DMS153 (cell line): ENCODE measurements at regions not wholly inside any gene's neighbourhood (a gene's known extent, or its start where the extent isn't known, plus 50 kb on each side); places are given as distances from the start of the nearest gene placed in this dataset.

Experiments used
- DNase-seq: peaks from one replicate; lab custom pipeline; 2025; lab: John Stamatoyannopoulos, UW

DNA sequence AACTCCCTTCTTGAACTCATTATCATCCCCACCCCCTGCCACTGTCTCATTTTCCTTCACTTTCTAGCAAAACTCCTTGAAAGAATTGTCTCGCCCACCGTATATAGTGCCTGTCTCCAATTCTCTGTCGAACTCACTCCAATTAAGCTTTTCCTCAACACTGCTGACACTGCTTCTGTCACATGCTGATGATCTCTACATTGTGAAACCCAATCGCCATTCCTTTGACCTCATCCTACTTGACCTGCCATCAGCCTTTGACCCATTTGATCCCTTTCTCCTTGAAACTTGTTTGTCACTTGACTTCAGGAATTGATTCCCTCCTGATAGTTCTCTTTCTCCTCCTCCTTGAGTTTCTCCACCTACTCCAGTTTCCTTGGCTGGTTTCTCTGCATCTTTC is 54.8 kb downstream of the CCDC71L start:
- no peak for DNase-seq

DNA sequence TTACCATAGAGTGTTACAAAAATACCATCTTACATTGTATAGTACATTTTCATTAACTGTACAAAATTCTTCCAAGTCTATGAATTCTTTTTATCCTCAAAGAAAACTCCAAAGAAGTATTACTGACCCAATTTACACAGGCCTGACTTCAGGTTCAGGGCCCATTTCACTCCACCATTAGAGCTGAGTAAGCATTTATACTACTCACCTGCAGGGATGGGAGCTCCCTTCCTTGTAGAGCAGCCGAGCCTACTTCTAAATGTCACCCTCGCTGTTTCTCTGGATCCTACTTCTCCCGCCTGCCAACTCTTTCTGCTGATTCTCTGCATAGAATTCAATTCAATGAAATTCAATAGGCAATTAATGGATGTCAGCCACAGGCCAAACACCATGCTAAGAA is 56.0 kb downstream of the CCDC71L start:
- DNase-seq: no peak

DNA sequence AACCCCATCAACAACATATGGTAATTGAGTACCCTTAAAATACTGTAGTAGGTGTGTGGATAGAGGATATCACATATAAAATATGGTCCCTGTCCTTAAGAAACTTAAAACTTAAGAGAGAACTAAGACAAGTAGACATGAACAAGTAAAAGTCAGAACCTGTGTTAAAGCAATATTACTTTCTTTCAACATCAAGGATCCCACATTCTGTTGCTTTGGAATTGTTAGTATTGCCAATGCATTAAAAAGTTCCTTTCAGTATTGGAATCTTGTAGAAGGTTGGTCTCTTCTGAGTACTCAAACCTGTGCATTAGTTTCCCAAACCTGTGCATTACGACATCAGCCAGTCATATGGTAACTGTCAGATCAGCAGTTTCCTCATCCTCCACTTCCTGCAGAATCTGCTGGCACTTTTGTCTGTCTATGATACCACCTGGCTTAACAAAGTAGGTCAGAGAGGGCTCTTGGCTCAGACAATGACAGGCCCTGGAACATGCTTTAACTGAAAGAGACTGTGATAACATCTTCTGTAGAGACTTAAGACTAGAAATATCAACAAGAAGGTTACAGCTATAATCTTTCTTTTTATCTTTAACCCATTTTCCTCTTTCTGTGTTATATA is 56.5 kb downstream of the CCDC71L start:
- no peak for DNase-seq

DNA sequence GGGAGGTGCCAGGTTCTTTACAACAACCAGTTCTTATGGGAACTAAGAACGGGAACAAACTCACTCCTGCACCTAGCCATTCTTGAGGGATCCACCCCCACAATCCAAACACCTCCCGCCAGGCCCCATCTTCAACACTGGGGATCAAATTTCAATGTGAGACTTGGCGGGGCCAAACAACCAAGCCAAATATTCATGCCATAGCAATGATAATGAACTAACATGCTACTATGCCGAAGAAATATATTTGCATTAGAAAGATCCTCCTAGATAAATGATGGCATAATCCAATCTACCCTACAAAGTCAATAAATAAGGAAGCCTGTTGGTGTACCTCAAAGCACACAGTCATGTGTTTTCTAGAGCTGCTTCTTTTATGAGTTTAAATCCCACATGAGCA is 57.6 kb downstream of the CCDC71L start:
- peak; percentile 21 for DNase-seq

DNA sequence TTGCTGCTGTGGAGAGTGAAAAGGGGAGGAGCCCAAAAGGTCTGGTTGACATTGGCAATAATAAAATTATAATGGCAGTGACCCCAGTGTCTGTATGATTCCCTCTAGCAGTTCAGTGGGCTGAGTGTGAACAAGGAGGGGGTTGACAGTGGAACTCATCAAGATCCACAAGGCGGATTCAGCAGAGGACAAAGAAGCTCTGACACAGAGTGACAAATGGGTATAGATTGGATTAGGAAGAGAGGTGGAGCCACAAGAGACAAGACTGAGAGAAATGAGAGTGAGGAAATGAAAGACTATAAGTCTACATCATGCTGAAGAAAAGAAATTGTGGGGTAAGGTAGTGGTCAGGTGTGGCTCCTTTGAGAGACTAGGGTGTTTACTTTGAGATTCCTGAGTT is 58.9 kb downstream of the CCDC71L start:
- DNase-seq: no peak

DNA sequence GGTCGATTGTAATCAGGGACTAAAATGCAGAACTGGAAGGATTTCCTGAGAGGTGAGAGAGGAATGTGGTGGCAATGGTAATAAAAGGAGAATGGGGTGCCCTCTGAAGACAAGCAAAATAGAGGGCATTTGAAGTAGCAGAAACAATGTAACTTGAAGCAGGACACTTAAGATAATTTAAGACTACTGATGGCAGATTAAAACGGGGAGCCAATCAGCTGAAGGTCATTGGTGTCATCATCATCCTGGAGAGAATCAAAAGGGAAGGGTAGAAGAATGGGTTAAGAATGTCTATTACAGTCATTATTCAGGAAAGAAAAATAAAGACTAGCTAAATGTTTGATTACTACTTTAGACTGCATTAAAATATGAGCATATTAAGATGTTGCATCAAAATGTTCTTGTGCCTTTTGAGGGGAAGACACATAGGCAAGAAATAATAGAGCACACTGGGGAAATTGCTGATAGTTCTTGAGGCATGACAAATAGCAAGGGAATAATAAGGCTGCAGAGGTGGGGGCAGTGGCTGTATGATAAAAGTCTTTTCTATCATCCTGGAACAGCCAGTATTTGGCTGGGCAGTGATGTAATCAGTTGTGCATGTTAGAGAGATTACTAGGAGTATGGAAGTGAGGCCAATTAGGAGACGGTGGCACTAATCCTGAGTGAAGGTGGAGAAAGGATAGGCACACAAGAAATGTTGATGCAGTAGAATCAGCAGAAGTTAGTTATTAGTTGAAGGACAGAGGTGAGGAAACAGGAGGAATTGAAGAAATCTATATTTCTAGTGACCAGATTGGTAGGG is 60.2 kb downstream of the CCDC71L start:
- no peak for DNase-seq

DNA sequence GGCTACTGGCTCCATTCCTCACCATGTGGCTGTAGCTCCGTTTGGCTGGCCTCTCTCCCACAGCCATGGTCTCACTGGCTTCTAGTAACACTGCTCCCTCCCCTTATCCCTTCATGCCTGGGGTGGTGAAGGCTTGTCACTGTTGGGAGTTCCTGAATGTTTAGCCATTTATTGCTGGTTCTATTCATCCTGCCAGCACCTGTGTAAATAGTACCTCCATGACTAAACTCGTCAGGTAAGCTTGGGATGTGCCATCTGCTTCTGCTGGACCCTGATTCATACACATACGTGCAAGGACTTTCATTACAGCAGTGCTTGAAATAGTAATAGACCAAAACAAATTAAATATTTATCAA is 61.6 kb downstream of the CCDC71L start:
- DNase-seq: peak; percentile 98

DNA sequence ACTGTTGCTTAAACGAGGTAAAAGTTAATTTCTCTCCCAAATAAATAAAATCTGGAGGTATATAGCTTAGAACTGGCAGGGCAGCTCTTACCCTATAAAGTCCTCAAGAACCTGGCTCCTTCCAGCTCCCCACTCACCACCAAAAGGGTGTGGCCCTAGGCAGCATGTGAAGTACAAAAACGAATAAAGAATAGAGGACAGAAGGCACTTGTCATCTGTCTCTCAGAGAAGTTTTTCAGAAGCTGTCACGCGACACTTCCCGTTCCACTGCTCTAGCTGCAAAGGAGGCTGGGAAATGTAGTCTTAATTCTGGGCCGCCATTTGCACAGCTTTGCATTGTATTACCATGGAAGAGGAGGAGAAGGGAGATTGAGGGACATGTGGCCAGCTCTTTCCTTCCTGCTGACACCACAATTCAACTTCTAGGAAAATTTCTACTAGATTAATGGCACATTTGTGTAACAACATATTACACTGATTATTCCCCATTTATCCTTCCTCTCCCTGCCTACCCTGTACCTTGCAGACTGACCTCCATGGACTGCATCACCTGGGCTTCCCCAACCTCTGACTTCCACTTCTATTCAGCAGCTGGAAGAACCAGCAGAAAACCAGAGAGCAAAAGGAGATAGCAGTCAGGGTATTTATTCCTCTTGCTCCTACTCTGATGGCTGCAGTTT is 62.2 kb downstream of the CCDC71L start:
- peak; percentile 93 for DNase-seq

DNA sequence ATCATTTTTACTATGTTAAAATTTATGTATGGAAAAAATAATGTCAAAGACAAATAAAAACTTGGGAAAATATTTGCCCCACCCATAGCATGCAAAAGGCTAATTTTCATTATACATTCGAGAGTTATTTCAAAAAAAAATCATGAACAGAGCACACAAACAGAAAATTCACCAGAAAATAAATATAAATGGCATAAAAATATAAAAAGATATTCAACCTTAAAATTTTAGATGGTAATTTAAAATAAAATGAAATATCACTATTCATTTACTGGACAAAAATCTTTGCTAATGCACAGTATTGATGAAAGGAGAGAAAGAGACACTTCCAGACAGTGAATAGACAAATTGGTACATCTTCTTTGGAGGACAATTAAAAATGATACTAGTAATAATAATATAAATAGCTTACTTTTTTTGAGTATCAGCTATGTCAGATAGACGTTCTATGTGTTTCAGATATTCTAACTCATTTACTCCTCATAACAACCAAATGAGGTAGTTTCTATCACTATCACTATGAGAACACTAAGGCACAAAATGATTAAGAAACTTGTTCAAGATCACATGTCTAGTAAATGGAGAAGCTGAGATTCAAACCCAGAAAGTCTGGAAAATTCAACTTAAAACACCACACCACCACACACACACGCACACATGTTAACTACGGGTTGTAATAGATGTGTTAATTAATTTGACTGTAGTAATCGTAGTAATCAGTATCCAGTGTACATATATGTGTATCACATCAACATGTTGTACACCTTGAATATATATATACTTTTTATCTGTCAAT is 63.0 kb downstream of the CCDC71L start:
- DNase-seq: no peak

DNA sequence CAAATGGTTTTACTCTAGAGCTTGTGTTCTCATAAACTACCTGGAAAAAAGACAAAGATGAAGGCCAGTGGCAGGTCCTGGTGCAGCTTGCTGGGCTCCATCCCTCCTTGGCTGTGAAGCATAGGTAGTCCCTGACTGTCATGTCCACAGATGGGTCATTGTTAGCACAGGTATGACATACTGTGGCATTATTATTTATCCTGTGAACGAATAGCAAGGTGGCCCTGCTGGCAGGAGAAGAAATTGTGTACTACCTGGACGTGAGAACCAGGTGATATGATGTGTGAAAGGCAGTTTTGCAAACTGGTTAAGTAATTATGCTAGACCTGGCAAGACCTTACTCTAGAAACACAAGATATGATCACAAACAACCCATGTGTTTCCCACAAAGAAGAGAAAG is 63.9 kb downstream of the CCDC71L start:
- peak; percentile 42 for DNase-seq

DNA sequence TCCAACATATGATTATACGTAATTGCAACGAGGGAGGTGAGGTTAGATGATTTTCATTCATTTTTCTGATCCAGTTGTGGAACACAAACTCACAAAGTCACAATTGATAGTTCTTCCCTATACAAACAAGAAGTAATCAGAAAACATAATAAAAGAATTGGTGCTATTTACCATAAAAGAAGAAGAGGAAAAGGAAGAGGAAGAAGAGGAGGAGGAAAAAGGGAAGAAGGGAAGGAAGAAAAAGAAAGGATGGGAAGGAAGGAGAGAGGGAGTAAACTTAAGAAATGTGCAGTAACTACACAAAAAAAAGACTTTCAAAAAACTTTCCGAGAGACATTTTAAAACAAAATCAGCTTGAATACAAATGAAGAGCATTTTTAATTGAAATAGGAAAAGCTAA is 65.0 kb downstream of the CCDC71L start:
- DNase-seq: no peak

DNA sequence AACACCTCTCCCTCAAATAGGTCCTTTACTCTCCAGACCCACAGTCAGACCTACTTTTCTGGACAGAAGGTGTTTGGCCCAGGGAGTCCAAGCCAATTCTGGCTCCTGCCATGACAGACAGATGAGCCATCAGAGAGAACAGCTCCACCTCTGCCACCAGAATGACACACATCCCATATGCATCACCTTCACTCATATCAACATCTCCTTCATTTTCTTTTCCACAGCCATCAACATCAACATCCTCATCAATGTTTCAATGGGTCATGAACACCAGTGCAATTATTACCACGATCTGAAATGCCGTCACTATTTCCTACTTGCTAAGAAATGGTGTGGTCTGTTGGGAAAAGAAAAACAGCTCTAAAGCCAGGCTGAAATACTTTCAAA is 67.9 kb downstream of the CCDC71L start:
- no peak for DNase-seq

DNA sequence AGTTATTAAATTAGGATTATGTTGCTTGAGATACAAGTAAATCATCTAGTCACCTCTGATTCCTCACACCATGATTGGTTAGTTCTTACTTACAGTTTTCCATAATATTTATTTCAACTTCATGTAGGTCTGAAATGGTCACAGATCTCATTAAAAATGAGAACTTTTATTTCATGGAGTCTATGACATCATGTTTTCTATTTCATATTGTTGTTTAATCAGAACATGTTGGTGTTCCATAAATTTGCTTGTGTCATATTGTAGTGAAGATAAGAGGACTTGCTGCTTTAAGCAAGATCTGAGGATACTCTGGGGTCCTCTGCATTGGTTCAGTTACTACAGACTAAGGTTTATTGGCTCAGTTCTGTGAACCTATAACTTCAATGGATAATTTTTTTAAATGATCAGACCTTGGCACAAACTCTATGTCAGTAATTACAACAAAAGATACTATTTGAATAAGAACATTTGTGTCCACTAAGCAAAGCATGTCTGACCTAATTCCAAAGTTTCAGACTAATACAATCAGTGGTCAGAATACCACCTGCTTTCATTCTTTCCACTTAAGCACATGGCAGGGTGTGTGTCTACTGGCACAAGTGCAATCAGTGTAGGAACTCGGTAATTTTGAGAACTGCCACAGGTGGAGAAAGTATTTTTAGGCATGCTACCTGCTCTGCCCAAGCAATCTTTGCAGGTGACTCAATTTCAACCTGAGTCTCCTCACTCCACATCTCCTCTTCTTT is 68.5 kb downstream of the CCDC71L start:
- DNase-seq: no peak

DNA sequence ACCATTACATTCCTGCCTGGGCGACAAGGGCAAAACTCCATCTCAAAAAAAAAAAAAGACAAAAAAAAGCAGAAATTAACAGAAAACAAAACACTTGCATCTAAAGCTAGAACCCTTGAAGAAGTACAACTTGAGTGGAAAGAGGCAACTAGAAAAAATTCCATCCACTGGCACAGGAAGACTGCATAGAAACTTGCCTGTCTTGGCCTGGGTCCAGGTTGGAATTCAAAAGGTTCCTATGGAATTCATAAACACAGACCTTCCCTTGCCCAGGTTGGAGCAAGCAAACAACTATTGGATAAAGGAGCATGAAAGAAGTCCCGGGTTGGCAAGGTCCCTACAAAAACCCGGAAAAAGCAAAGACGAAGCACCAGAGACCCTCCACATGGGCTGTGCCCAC is 69.8 kb downstream of the CCDC71L start:
- DNase-seq: no peak

DNA sequence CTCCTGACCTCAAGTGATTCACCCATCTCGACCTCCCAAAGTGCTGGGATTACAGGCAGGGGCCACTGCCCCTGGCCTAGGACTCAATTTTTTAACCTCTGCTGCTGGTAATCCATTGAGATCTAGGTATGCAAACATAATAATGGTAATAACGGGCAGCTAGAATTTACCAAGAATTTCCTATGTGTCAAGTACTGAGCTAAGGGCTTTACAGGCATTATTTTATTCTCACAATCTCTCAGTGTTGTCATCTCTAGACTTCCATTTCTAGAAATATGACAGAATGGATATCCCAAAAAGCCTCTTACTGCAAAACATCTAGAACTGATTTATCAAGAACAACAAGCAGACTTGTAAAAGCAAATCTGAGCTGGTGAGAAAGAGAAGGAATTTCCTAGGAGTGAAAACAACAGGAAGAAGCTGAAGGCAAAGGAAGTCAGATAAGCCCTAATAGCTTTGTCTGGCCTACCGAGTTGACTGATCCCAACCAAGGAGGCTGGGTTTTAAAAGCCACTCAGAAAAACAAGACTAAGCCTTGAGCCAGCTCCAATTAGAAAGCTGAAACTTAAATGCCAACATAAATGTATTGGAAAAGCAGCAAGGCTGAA is 70.6 kb downstream of the CCDC71L start:
- no peak for DNase-seq

DNA sequence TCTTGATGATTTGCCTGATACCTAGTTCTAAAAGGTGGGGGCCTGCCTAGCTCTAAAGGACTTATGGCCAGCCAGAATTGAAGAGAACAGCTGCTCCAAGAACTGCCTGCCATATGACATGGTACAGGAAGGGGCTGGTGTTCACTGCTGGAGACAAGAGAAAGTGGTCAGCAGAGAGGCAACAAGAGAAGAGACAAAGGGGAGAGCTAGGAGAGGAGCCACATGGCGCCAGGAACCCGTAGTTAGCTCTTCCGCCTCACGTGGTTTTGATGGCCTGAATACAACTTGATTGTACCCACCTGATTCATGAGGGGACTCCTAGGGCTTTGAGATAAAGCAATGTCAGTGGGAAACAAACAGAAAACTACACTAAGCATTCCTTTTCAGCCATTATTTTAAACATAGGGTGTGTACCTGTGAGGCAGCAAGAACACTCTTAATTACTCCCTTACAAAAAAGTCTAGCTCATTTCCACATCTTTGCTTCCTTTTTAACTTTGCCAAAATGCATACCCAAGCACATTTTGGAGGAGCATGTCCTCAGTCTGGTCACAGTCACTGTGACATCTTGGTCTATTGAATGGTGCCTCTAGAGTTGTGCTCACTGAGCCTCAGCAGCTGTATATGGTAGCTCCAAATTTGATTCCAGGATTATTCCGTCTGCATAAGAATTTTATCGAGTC is 71.6 kb downstream of the CCDC71L start:
- no peak for DNase-seq

DNA sequence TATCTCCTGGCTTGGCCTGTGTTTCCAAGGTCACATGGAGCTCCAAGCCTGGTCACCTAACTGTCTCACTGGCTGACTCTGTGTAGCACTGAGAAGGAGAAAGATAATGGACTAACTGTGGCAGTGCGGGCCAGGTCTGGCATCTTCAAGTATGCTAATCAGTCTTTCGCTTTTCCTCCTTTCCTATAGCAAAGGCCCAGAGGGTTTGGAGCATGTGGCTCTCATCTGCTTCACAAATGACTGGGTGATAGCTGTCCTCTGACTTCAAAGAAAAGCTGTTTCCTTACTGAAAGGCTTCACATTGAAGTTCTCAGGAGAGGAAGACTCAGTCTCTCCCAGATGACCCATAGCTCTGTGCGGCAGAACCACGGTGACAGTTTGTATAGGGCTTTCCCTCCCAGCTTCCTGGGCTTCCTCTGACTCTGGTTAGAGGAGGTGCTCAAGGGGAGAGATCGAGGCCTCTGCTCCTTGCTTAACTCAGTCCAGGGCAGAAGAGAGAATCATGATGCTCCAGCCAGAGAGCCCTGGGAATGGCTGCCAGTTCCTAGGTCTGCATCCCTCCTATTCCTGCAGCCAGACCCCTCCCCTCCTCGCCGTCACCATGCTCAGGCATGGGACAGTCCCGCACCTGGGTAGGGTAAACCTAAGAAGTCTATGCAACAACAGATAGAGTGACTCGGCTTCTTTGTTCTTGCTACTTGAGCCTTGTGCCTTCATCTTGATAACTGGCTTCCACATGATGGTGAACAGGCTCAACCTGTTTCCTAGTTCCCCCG is 72.3 kb downstream of the CCDC71L start:
- no peak for DNase-seq

DNA sequence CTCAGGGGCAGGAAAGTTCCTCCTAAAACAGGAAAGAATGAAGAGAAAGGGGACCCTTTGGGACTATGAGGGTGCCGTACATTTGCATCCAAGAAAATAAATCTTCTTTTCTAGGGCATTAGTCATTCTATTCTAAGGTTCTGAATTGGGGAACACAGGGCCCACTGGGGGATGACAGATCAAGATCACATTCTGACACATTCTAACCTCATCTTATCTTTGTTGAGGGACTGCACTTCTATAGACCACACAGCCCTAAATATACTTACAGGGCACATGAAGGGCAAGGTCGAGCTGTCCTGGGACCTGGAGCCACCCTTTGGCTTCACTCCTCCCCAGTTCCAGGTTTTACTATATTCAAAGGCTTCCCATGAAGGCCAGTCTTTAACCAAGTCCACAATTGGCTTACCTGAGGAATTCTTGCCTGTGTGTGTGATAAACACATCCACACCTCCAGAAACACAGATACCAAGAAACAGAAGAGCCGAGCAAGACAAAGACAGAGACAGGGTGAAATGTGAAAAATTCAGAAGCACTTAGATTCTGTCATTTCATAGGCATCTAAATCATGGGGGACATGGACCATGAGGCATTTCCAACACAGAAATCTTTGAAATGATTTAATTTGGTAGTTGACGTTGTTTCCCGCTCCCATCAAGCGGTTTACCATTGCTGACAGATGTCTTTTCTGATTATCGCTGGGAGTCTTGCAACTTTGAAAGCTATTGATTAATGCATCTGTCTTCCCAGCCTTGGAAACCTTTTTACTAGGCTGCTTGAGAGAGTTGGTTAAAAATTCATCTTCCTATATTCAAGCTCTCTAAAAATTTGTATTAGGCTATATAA is 75.8 kb downstream of the CCDC71L start:
- DNase-seq: no peak
